ENCODE measurements at regions not wholly inside any gene's neighbourhood (a gene's known extent, or its start where the extent isn't known, plus 50 kb on each side); places are given as distances from the start of the nearest gene placed in this dataset.

DNA sequence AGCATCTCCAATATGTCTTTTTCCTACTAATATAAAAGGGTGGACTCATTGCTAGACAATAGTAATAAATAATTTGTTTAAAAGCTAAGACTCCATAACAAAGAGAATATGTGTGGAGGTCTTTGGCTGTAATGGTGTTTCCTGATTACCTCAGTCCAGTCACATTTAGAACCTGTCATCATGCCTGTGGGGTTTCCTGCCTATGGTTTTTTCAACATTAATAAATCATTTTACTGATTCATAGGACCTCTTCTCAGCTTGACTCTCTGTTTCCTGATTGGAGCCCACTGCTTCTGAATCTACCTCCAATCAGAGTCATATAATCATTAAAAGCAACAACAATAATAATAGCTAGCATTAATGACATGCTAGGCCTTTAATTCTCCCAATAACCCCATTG lies 52.4 kb upstream of the GNAI1 start:
- Histone ChIP-seq H2AK5ac (ENCODE audit: low read length) (no peak overlapping the region), H3K27ac (ENCODE audit: low read depth, low read length) (no peak overlapping the region), H3K9me3 (ENCODE audit: insufficient read depth, low read depth, low read length) (no peaks in the 10 kb centered on the region), H2BK12ac (ENCODE audit: low read length) (no peak overlapping the region), H2BK120ac (ENCODE audit: insufficient read depth, low read length, poor library complexity) (no peak overlapping the region), H3K14ac (ENCODE audit: low read length) (no peak overlapping the region), H3K79me1 (ENCODE audit: low read length) (no peaks in the 10 kb centered on the region), H2BK5ac (ENCODE audit: low read depth, low read length, poor library complexity) (no peak overlapping the region), H4K8ac (ENCODE audit: low read depth, low read length) (no peak overlapping the region), H3K4me3 (ENCODE audit: low read depth, low read length) (no peak overlapping the region), H4K91ac (ENCODE audit: low read depth, low read length) (no peak overlapping the region), H2AFZ (ENCODE audit: insufficient read depth, low read length, poor library complexity) (no peak overlapping the region), H3K9ac (ENCODE audit: low read length) (no peak overlapping the region), H3K4me2 (ENCODE audit: low read length) (no peak overlapping the region), H3K18ac (ENCODE audit: low read length) (no peak overlapping the region), H3K23ac (ENCODE audit: low read length) (no peak overlapping the region), H3K79me2 (ENCODE audit: control insufficient read depth, insufficient read depth, low read length, poor library complexity) (no peaks in the 10 kb centered on the region), H3K4ac (ENCODE audit: low read depth, low read length) (no peak overlapping the region), H4K12ac (ENCODE audit: low read depth, low read length) (no peak overlapping the region), H3K4me1 (ENCODE audit: control insufficient read depth in 1 of 2, insufficient read depth in 2 of 2, low read length in 2 of 2) (peaks cover 0 to 3% of the 10 kb centered on the region in 2 experiments), H3K36me3 (ENCODE audit: control insufficient read depth in 1 of 2, insufficient read depth in 2 of 2, low read length in 2 of 2) (no peaks in the 10 kb centered on the region), H3K27me3 (ENCODE audit: insufficient read depth, low read length) (no peaks in the 10 kb centered on the region)
- DNase-seq, result no peak

DNA sequence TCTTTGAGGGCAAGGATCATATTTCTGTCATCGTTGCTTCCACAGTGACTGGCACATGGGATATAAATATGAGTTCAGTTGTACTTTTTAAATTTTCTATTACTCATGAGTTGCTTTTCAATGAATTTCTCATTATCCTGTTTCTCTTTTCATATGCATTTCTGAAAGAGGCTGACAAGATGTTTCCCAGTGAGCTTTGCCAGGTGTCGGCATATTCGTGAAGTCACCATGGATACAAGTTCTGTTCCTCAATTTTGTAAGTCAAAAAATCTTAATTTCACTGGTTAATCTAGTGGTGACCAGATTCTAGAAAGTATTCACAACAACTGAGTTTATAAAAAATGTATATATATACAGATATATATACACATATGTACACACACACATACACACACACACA lies 55.7 kb upstream of the GNAI1 start:
- no peak overlapping the region for H3K14ac ChIP-seq (ENCODE audit: low read length)
- H3K4me1 ChIP-seq (ENCODE audit: control insufficient read depth in 1 of 2, insufficient read depth in 2 of 2, low read length in 2 of 2), result no peaks in the 10 kb centered on the region
- no peak overlapping the region for H3K27ac ChIP-seq (ENCODE audit: low read depth, low read length)
- no peak overlapping the region for H3K4me3 ChIP-seq (ENCODE audit: low read depth, low read length)
- H4K8ac ChIP-seq (ENCODE audit: low read depth, low read length), result no peak overlapping the region
- no peak for DNase-seq
- no peaks in the 10 kb centered on the region for H3K27me3 ChIP-seq (ENCODE audit: insufficient read depth, low read length)
- H3K18ac ChIP-seq (ENCODE audit: low read length), result no peak overlapping the region
- H4K12ac ChIP-seq (ENCODE audit: low read depth, low read length), result no peak overlapping the region
- no peak overlapping the region for H3K9ac ChIP-seq (ENCODE audit: low read length)
- H3K36me3 ChIP-seq (ENCODE audit: control insufficient read depth in 1 of 2, insufficient read depth in 2 of 2, low read length in 2 of 2), result no peaks in the 10 kb centered on the region
- H3K4me2 ChIP-seq (ENCODE audit: low read length), result no peak overlapping the region
- no peak overlapping the region for H3K4ac ChIP-seq (ENCODE audit: low read depth, low read length)
- H2BK120ac ChIP-seq (ENCODE audit: insufficient read depth, low read length, poor library complexity), result no peak overlapping the region
- H3K23ac ChIP-seq (ENCODE audit: low read length), result no peak overlapping the region
- no peak overlapping the region for H2BK12ac ChIP-seq (ENCODE audit: low read length)
- H3K9me3 ChIP-seq (ENCODE audit: insufficient read depth, low read depth, low read length), result no peaks in the 10 kb centered on the region
- no peak overlapping the region for H2AK5ac ChIP-seq (ENCODE audit: low read length)
- no peak overlapping the region for H2AFZ ChIP-seq (ENCODE audit: insufficient read depth, low read length, poor library complexity)
- no peak overlapping the region for H4K91ac ChIP-seq (ENCODE audit: low read depth, low read length)
- H2BK5ac ChIP-seq (ENCODE audit: low read depth, low read length, poor library complexity), result no peak overlapping the region
- no CpG with 5 or more reads among the region's 3 CpGs for WGBS (ENCODE audit: extremely low coverage, insufficient coverage, insufficient read length)
- H3K79me1 ChIP-seq (ENCODE audit: low read length), result no peaks in the 10 kb centered on the region
- H3K79me2 ChIP-seq (ENCODE audit: control insufficient read depth, insufficient read depth, low read length, poor library complexity), result no peaks in the 10 kb centered on the region

DNA sequence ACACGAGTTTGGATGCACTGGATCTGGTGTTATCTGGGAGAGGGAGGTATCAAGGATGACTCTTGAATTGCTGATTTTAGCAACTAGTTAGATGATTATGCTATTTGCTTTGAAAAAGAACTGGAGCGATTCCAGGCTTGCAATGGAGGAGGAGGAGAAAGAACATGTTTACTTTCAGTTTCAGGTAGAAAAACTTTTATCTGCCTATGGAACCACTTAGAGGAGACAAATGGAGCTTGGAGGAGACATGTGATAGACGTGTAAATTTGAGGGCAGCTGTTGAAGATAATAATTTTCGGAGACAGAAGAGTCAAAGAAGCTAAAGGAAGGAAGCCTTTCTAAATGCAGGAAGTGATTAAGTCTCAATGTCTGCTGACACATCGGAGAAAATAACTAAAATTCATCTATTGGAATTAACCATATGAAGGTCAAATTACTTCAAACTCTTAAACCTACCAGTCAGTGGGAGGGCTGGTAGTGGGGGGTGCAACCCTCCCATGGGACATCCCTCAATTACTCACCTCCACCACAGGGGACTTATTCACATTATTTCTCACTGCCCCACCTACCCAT lies 56.4 kb upstream of the GNAI1 start:
- WGBS (ENCODE audit: extremely low coverage, insufficient coverage, insufficient read length), result no CpG with 5 or more reads among the region's 5 CpGs
- no peak overlapping the region for H2AFZ ChIP-seq (ENCODE audit: insufficient read depth, low read length, poor library complexity)

DNA sequence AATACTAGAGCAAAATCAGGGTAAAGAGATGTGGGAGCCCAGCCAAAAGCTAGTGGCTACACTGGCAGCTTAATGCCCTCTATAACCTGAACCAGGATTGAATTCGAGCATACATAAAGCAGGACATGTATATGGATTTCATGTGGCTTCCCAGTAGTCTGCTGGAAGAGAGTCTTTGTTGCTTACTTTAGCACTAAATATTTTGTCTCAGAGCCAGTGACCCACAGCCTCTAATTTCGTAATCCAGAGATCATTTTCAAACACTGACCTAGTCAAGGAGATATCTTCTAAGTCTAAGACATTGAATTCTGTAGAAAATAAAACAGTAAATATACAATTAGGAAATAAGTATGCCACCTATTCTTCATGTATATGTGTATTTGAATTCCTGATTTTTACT lies 64.2 kb upstream of the GNAI1 start:
- H4K91ac ChIP-seq (ENCODE audit: low read depth, low read length), result no peak overlapping the region
- H3K27ac ChIP-seq (ENCODE audit: low read depth, low read length), result no peak overlapping the region
- H4K12ac ChIP-seq (ENCODE audit: low read depth, low read length), result no peak overlapping the region
- H2AK5ac ChIP-seq (ENCODE audit: low read length), result no peak overlapping the region
- H2BK12ac ChIP-seq (ENCODE audit: low read length), result no peak overlapping the region
- H2BK5ac ChIP-seq (ENCODE audit: low read depth, low read length, poor library complexity), result no peak overlapping the region
- H3K9me3 ChIP-seq (ENCODE audit: insufficient read depth, low read depth, low read length), result peaks cover 7% of the 10 kb centered on the region
- no peak overlapping the region for H3K23ac ChIP-seq (ENCODE audit: low read length)
- no peak overlapping the region for H3K9ac ChIP-seq (ENCODE audit: low read length)
- DNase-seq, result peak in 1 of 2 donors; percentile 24
- H3K18ac ChIP-seq (ENCODE audit: low read length), result no peak overlapping the region
- H2AFZ ChIP-seq (ENCODE audit: insufficient read depth, low read length, poor library complexity), result no peak overlapping the region
- H3K4me3 ChIP-seq (ENCODE audit: low read depth, low read length), result no peak overlapping the region
- H3K27me3 ChIP-seq (ENCODE audit: insufficient read depth, low read length), result no peaks in the 10 kb centered on the region
- WGBS (ENCODE audit: extremely low coverage, insufficient coverage, insufficient read length), result no CpG with 5 or more reads among the region's 2 CpGs
- no peak overlapping the region for H3K4ac ChIP-seq (ENCODE audit: low read depth, low read length)
- no peaks in the 10 kb centered on the region for H3K79me2 ChIP-seq (ENCODE audit: control insufficient read depth, insufficient read depth, low read length, poor library complexity)
- no peaks in the 10 kb centered on the region for H3K36me3 ChIP-seq (ENCODE audit: control insufficient read depth in 1 of 2, insufficient read depth in 2 of 2, low read length in 2 of 2)
- H2BK120ac ChIP-seq (ENCODE audit: insufficient read depth, low read length, poor library complexity), result no peak overlapping the region
- H3K14ac ChIP-seq (ENCODE audit: low read length), result no peak overlapping the region
- no peaks in the 10 kb centered on the region for H3K4me1 ChIP-seq (ENCODE audit: control insufficient read depth in 1 of 2, insufficient read depth in 2 of 2, low read length in 2 of 2)
- H3K79me1 ChIP-seq (ENCODE audit: low read length), result no peaks in the 10 kb centered on the region
- no peak overlapping the region for H4K8ac ChIP-seq (ENCODE audit: low read depth, low read length)
- no peak overlapping the region for H3K4me2 ChIP-seq (ENCODE audit: low read length)

More for the DNA sequence above, 56.4 kb upstream of the GNAI1 start:
- no peaks in the 10 kb centered on the region for H3K9me3 ChIP-seq (ENCODE audit: insufficient read depth, low read depth, low read length)
- peak in 1 of 2 donors; percentile 5 for DNase-seq
- H4K12ac ChIP-seq (ENCODE audit: low read depth, low read length), result no peak overlapping the region
- H2BK5ac ChIP-seq (ENCODE audit: low read depth, low read length, poor library complexity), result no peak overlapping the region
- no peak overlapping the region for H4K8ac ChIP-seq (ENCODE audit: low read depth, low read length)
- no peaks in the 10 kb centered on the region for H3K79me2 ChIP-seq (ENCODE audit: control insufficient read depth, insufficient read depth, low read length, poor library complexity)
- no peak overlapping the region for H3K27ac ChIP-seq (ENCODE audit: low read depth, low read length)
- H4K91ac ChIP-seq (ENCODE audit: low read depth, low read length), result no peak overlapping the region
- no peak overlapping the region for H3K4me2 ChIP-seq (ENCODE audit: low read length)
- no peak overlapping the region for H3K23ac ChIP-seq (ENCODE audit: low read length)
- H2BK12ac ChIP-seq (ENCODE audit: low read length), result no peak overlapping the region
- no peaks in the 10 kb centered on the region for H3K4me1 ChIP-seq (ENCODE audit: control insufficient read depth in 1 of 2, insufficient read depth in 2 of 2, low read length in 2 of 2)
- no peak overlapping the region for H2BK120ac ChIP-seq (ENCODE audit: insufficient read depth, low read length, poor library complexity)
- H3K27me3 ChIP-seq (ENCODE audit: insufficient read depth, low read length), result no peaks in the 10 kb centered on the region
- no peaks in the 10 kb centered on the region for H3K36me3 ChIP-seq (ENCODE audit: control insufficient read depth in 1 of 2, insufficient read depth in 2 of 2, low read length in 2 of 2)
- no peak overlapping the region for H3K9ac ChIP-seq (ENCODE audit: low read length)
- no peak overlapping the region for H3K18ac ChIP-seq (ENCODE audit: low read length)
- H3K4ac ChIP-seq (ENCODE audit: low read depth, low read length), result no peak overlapping the region
- H3K79me1 ChIP-seq (ENCODE audit: low read length), result no peaks in the 10 kb centered on the region
- no peak overlapping the region for H2AK5ac ChIP-seq (ENCODE audit: low read length)
- no peak overlapping the region for H3K14ac ChIP-seq (ENCODE audit: low read length)
- no peak overlapping the region for H3K4me3 ChIP-seq (ENCODE audit: low read depth, low read length)

Data from trophoblast cell (in vitro differentiated cells and primary cell).